Right lung (tissue), 2 donors: ENCODE measurements at regions not wholly inside any gene's neighbourhood (a gene's known extent, or its start where the extent isn't known, plus 50 kb on each side); places are given as distances from the start of the nearest gene placed in this dataset.
"Not testable (repeated sequence)": the region's sequence is repeated elsewhere in the genome, so short reads cannot be mapped to it uniquely, and the experiment has no call there.

Experiments
- DNase-seq, 2 donors: peaks; one replicate each; pipeline ENCODE4 v3.0.0-alpha.2; 2013

DNA sequence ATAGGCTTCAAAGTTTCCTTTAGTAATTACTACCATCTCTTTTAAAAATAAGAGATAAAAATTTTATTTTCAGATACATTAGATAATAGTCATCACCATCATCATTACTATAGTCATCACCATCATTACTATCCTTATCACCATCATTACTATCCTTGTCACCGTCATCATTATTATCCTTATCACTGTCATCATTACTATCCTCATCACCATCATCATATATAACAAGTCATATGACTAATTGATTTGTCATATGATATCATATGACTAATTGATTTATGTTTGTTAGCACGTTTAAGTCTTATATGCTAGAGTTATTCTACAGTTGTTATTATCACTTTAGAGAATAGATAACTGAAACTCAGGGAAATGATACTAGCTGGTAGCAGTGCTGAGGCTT lies 382.1 kb upstream of the CDH18 start:
- no peak for DNase-seq

DNA sequence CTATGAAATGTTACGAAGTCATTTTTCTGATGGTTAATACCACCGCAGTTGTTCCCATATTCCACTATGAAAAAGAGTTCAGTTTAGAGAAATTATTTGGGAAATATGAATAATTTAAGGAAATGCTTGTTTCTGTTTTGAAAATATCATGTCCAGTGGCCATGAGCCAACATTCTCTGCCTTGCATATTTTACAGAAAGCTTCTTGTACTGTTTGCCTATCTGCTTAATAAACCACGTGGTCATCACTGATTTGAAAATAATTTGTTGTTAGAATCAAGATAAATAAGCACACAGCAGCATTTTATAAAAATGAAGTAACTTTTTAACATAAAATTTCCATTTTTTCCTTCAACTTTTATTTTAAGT lies 381.5 kb upstream of the CDH18 start:
- peak; percentile 19 to 21 for DNase-seq

DNA sequence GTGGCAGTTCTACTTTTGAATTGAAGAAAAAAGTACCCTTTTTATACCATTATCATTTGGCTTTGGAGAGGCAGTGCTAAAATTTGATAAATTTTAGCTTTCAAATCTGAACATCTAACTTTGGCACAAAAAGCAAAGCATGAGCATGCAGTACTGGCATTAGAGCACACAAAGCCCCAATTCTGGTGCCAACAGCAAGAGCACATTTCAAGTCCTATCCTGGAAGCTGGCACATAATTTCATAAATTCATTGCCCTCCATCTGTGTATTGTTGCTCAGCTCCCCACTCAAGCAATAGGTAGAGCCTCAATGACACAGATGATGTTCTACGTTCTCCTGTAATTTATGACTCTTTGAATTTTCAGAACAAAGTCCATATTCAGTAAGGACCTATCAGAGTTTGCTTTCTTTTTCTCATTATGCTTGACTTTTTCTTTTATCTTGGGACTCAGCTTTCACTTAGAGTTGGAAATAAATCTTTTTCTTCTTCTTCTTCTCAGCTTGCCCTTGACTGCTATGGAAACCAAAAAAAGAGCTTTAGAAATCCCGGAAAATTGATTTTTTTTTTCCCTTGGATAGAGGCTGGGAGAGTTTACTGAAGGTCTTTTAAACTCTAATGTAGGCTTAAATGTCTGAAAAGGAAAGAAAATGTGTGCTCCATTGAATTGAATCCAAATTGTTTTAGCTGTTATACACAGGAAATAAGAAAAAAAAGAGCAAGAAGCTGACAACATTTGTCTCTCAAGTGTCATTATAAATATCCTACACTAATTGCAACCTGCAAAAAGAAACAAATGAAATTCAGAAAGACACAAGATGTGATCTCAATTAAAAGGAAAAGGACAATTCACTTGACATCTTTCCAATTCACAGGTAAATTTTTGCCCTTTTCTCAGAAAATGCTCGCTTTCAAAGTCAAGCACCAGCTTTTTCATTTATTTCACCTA lies 380.8 kb upstream of the CDH18 start:
- no peak for DNase-seq

DNA sequence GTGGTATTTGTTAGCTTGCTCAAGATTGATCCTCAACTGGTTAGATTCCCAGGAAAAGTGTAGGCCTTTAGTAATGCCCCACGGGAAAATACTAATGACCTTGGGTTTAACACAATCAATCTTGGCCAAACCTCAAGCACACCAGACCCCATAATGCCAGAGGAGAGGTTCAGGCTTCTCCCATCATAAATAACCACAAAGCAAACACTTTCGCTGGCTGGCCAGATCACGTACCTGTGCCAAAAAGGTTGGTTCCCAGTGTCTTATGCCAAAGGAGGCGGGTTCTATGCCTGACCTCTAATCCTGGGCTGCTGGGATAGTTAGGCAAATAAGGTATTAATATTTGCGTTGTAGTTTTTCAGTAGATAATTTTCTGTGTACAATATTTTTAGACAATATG lies 379.2 kb upstream of the CDH18 start:
- no peak for DNase-seq

DNA sequence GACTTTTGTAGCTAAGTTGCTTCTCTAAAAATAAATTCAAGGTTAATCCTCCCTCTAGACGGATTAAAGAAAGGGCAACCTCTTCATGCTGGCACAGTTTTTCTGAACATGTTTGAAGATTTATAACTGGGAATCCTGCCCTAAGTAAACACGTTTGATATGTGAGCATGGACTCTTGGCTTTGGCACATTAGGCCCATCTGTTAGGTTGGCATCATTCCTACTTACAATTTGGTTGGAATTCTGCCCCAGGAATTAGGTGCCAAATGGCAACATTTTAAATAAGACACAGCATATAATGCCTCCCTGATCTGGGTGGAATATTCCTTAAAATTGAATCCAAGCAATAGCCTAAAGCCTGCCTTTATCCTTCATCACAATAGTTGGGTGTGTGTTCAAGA lies 372.3 kb upstream of the CDH18 start:
- DNase-seq: no peak

DNA sequence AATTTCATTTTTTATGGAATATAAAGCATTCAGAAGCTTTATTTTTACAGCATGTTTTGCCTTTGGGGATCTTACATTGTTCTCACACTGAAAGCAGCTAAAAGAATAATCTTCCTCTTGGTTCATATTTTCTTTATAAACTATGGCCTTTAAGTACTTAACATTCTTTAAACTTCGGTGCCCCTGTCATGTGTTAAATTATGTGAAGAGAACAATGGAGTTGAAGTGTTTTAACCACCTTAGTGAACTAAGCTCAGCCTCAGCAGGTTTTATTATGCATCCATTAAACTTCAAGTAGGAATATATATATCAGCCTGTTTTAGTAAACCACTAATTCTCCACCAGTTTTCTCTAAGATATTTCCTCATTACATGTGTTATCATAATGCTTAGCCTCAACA lies 371.4 kb upstream of the CDH18 start:
- no peak for DNase-seq

DNA sequence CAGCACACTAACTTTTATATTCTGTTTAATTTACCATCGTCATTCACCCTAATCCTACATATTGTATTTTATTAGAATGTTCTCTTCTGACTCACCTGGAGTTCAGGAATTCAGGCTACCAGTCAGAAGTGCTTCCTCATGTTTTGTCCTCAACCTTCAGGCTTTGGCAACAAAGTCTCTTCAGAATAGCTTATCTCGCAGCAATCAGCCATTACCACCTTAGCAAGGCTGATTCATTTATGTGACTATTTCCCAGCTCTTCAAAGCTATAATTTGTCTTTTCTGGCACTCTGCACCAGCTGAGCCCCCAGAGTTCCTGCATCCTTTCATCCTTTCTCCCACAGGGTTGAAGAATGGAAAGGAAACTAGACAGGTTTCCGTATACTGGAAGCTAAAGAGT lies 365.5 kb upstream of the CDH18 start:
- DNase-seq: no peak

DNA sequence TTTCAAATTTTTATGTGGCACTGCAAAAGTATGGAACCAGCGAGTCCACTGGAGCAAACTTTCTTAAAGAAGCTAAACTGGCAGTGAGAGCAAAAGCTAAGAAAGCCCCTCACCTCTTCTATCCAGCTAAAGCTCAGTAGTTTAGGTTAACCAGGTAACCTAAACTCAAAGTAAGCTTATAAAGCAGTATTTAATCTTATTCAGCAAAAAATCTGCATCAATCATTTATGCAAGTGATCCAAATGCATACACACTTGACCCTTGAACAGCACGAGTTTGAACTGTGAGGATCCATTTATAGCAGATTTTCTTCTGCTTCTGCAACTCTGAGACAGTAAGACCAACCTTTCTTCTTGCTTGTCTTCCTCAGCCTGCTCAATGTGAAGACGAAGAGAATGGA lies 363.8 kb upstream of the CDH18 start:
- no peak for DNase-seq

DNA sequence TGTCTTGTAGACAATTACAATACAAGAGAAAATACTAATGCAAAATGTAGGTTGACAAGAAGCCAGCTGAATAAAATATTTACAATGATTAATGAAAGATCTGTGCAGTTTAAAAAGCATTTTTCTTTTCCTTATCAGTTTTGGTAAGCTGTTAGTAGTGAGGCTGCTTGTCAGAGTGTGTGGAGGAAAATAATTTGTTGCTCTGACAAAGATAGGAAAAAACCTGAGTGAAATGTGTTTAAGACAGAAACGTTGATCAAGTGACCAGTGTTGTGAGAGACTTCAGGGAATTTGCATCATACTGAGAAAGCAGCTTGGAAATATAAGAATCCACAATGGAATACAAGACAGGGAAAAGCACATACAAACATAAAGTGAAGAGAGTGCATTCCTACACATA lies 360.3 kb upstream of the CDH18 start:
- DNase-seq: no peak

DNA sequence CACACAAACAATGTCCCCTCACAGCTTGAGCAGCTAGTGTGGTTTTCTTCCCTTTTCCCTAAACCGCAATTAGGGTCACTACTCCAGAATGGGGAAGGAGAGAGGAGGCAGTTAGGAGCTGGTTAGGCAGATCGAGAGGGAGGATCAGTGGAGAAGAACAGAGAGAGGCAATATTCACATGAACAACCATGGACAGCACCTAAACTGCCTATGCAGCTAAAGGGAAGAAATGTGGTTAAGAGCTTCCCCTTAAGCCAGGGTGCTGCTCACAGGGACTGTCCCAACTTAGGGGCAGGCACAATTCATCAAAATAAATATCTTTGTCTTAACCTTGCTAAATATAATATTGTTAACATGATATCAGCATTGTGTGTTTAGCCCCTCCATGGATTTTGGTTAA lies 359.3 kb upstream of the CDH18 start:
- no peak for DNase-seq

DNA sequence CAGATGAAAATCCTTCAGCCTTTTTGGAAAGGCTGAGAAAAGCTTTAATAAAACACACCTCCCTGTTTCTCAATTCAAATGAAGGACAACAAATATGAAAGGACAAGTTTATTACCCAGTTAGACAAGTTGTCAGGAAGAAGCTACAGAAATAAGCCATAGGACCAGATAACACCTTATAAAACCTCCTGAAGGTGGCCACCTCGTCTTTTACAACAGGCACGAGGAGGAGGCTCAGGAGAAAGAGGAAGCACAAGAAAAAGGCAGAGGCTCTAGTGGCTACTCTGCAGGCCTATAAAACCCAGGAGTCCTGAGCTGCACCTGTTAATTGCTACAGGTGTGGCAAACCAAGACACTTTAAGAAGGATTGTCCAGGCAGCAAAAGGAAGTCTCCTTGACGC lies 352.1 kb upstream of the CDH18 start:
- DNase-seq: no peak

DNA sequence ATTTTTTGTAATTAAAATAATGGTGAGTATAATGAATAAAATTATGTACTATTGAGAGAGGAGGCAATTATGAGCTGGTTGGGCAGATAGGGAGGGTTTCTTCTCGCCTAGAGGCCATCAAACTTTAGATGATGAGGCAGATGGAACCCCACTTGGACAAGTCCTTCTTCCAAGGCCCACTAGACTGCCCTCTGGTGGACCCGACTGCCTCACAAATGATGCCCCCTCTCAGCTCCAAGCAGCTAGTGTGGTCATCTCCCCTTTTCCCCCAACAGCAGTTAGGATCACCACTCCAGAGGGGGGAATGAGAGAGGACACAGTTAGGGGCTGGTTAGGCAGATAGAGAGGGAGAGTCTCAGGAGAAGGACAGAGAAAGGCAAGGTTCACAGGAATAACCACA lies 348.0 kb upstream of the CDH18 start:
- DNase-seq: no peak

DNA sequence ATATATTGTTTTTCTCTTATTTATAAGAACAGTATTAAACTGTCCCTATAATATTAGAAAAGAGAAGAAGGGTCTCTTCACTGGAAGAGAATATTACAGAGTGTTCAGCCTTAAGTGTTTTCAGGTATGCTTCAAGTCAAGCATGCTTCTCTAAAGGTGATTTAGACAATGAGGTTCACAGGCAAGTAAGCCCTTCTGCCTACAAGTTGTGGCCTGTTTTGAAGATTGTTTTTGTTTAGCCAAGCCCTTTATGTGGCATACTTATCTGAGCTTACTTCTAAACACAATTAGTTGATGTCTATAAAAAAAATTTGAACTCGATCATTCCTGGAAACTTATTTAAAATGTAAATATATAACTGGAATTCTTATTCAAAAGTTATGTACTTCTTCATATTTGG lies 343.8 kb upstream of the CDH18 start:
- no peak for DNase-seq

DNA sequence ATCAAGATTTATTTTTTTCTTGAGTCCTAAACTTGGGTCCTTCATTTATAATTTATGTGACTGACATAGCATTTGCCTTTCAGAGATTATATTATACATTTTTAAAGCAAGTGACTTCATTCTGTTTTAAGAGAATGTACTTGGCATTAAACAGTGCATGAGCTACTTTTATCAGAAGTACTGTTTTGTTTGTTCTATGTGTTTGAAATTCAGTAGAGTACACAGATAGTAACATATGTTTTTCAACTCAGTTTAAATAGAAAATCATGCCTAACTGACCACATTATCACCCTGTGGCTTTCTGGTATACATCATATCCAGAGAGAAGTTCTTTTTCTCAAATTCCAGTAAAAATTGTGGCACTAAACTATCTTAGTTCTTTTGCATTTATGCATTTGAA lies 335.3 kb upstream of the CDH18 start:
- no peak for DNase-seq

DNA sequence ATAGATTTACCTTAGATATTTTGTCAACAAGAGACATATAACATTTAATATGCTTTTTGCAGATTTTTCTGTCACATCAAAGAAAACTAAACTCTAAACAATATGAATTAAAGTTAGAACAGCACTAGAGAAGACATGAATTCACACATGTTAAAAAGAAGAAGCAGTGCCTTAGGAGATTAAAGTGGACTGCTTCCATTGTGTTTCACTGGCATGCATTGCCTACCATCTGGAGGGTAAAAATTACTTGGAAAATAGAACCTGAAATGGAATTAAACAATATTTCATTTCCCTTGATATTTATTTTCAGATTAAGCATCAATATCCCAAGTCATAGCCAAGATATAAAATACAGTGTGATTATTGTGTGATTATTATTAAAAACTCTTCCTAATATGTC lies 319.4 kb upstream of the CDH18 start:
- DNase-seq: no peak

DNA sequence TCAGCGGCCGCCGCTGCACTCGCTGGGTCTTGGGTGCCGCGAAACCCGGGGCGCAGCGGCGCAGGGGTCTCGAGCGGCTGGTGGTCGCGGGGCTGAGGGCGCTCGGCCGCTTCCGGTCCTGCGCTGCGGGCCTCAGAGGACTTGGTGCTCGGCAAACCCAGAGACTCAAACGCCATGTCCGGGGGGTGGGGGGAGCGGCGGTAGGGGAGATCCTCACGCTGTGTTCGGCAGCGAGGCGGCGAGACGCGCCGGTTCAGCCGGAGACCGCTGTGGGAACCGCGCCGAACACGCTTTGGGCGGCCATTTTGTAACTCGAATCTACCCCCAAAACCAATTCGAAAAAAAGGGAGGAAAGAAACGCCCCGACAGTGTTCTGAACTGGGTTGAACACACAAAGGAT lies 317.5 kb upstream of the CDH18 start:
- DNase-seq: no peak

DNA sequence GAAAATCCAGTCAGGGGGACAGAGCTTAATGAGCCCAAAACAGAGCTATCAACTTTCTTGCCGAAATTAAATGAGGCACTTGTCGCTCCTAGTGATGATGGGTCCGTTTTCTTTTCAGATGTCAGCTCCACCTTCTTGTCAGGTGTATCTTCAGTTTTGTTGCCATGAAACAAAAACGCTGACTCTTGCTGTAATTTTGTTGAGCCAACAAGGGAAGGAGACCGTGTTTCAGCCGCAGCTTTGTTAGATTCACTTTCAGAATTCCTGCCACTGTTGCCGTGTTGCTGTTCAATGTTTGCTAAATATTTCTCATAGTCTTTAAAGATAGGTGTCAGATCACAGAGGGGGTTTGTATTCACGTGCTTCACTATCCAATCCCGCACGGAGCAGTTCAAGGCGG lies 316.6 kb upstream of the CDH18 start:
- DNase-seq: not testable (repeated sequence)

DNA sequence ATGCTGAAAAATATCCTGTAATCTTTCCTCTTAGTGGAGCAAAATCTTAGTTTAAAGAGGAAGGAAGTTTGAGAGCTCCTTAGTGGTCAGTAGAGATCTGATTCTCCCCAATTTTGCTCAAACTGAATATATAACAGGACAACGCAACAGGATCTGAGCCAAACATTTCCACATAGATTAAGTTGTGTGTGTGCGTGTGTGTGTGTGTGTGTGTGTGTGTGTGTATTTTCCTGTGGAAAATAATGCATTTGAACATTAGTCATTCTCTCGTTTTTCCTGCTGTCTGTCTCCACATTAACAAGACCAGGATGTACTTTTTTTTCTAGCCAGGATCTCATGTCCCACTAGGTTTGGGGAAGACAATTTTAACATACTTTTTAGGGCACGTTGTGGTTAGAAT lies 312.1 kb upstream of the CDH18 start:
- no peak for DNase-seq

DNA sequence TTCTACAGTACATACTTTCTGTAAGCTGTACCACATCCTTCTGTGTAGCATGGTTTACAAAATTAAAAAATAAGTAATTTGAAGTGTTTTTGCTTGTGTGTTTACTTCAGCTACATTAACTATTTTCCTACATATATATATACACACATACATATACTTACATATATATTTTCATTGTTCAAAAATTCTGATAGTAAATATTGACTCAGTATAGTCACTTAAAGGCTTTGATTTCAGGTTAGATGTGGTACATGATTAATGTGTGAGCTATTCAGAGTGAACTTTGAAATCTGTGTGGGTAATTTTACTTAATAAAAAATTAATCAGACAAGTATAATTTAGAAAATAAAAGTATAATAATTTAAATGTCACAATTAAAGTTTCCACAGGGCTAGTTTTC lies 306.7 kb upstream of the CDH18 start:
- DNase-seq: no peak

DNA sequence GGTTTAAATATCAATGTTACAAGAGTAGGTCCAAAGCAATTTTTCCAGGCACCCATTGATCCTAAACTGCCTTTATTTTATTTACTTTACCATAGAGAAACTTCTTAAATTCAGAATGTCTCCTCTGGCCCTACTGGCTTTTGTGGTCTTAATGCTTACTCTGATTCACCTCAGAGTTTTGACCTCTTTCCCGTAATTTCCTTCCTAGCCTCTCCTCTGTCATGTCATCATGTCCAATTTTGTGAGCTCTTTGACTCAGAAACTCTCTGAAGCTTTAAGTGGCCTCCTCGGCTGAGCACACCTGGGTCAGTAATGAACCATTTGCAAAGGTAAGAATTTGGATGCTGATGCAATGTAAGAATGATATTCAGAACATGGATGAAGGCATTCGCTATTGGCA lies 303.8 kb upstream of the CDH18 start:
- DNase-seq: no peak

DNA sequence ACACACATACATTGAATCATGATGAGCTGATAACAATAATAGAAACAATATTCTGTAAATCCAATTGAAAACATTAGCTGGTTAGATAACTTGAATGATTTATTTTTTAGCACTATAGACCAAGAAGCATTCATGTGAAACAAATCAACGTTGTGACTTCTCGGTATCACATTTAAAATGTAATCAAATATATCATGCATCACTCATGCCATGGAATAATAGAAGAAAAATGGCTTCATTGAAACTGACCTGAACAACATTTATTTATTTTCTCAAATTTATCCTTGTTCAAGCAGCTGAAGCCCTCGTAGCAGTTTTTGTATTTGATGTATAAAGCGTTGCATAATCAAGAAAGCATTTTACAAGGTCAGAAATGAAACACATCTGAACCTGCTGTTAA lies 299.6 kb upstream of the CDH18 start:
- DNase-seq: no peak

DNA sequence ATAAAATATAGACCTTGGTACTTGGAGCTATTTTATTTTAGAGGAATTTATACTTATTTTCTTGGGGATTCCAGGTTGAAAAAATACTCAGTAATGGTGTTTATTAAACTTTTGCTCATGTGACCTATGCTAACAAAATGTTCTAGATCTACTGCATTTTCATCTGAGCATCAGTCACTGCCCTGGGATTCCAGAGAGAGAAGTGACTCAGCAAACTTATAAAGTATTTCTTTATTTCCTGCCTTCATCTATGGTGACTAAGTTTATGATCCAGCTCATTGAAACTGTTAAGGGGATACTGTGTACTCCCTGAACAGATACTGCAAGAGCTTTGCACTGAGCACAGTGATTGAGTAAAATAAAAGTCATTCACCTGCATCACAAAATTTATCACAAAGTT lies 298.5 kb upstream of the CDH18 start:
- no peak for DNase-seq

DNA sequence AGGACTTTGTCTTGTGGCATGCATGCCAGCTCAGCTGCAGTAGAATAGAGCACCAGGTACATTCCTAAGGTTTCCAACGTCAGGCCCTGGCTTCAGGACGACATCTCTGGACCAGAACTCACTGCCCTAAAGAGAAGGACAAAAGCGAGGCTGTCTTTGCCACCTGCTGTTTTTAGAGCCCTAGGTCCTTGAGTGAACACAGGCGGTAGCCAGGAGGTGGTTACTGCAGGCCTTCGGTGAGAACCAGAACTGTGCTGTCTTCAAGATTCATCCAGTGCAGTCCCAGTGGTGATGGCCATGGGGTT lies 288.9 kb upstream of the CDH18 start:
- DNase-seq: no peak
